CD4-positive, alpha-beta memory T cell (primary cell): ENCODE measurements at regions not wholly inside any gene's neighbourhood (a gene's known extent, or its start where the extent isn't known, plus 50 kb on each side); places are given as distances from the start of the nearest gene placed in this dataset.

Experiments
- CTCF ChIA-PET: fragments of 350-600 bp; sonication (Branson Sonifier 250); formaldehyde crosslinking; loops from one replicate; lab custom pipeline; 2021; ENCODE audit warnings: inconsistent platforms; ENCODE audit not compliant: partially characterized antibody; lab: Charles Lee
- POLR2A ChIA-PET: fragments of 350-600 bp; sonication (Branson Sonifier 250); formaldehyde crosslinking; loops from one replicate; lab custom pipeline; 2021; ENCODE audit not compliant: partially characterized antibody; lab: Charles Lee
- DNase-seq, 5 donors: peaks; one replicate each; pipeline versions ENCODE4 v3.0.0 to v3.0.0-alpha.2; 2020 to 2022; ENCODE audit warnings: mixed read lengths in 1 of 5
- H3K27ac ChIP-seq: one replicate; pipeline ENCODE4 v1.7.0; 2013; ENCODE audit warnings: low read depth, low read length
- H3K27me3 ChIP-seq: 2 replicates; pipeline ENCODE4 v1.7.0; 2013; ENCODE audit warnings: mild to moderate bottlenecking, low read length, moderate library complexity; ENCODE audit not compliant: insufficient read depth
- H3K36me3 ChIP-seq: 2 replicates; pipeline ENCODE4 v1.7.0; 2013; ENCODE audit warnings: mild to moderate bottlenecking, low read length, moderate library complexity; ENCODE audit not compliant: insufficient read depth
- H3K4me1 ChIP-seq: 2 replicates; pipeline ENCODE4 v1.7.0; 2013; ENCODE audit warnings: mild to moderate bottlenecking, low read length, moderate library complexity; ENCODE audit not compliant: insufficient read depth
- H3K4me3 ChIP-seq, 2 donors: one replicate each; pipeline ENCODE4 v1.7.0; 2013; ENCODE audit warnings: low read length in 2 of 2, mild to moderate bottlenecking in 1 of 2
- H3K9me3 ChIP-seq, 2 donors: one replicate each; pipeline ENCODE4 v1.7.0; 2013; ENCODE audit warnings: low read length in 2 of 2, control low read depth in 1 of 2; ENCODE audit not compliant: control insufficient read depth in 1 of 2
- H3K27ac Mint-ChIP-seq, 7 donors: one replicate each; pipeline ENCODE4 v1.8.0; 2020 to 2021; ENCODE audit warnings: mixed read lengths in 7 of 7, mild to moderate bottlenecking in 6 of 7, inconsistent platforms in 3 of 7, moderate library complexity in 3 of 7
- H3K27me3 Mint-ChIP-seq, 2 donors: one replicate each; pipeline ENCODE4 v1.8.0; 2020 to 2021; ENCODE audit warnings: mixed read lengths in 2 of 2
- H3K36me3 Mint-ChIP-seq, 2 donors: one replicate each; pipeline ENCODE4 v1.8.0; 2020 to 2021; ENCODE audit warnings: mixed read lengths in 2 of 2, inconsistent platforms in 1 of 2, mild to moderate bottlenecking in 1 of 2
- H3K4me1 Mint-ChIP-seq, 4 donors: one replicate each; pipeline ENCODE4 v1.8.0; 2020 to 2021; ENCODE audit warnings: mixed read lengths in 4 of 4, mild to moderate bottlenecking in 1 of 4
- H3K4me3 Mint-ChIP-seq, 8 donors: one replicate each; pipeline ENCODE4 v1.8.0; 2020 to 2021; ENCODE audit warnings: mixed read lengths in 8 of 8, mild to moderate bottlenecking in 7 of 8, moderate library complexity in 6 of 8, inconsistent platforms in 3 of 8
- H3K9me3 Mint-ChIP-seq, 8 donors: one replicate each; pipeline ENCODE4 v1.8.0; 2020 to 2021; ENCODE audit warnings: mixed read lengths in 8 of 8, mild to moderate bottlenecking in 5 of 8, inconsistent platforms in 3 of 8, moderate library complexity in 1 of 8
- intact Hi-C: fragments of 100-400 bp; cut with micrococcal nuclease; formaldehyde crosslinking; loops from one replicate; pipeline ENCODE4 v1.15.1; 2023

GRCh38 chr15:36329592-36329991 lies 249.8 kb upstream of the CDIN1 start:
- H3K27ac ChIP-seq: no peak overlapping the region
- Mint-ChIP-seq H3K4me3 (no peak overlapping the region), H3K36me3 (no peaks in the 10 kb centered on the region), H3K9me3 (peaks cover 0 to 8% (median 0%) of the 10 kb centered on the region in 8 donors), H3K27ac (no peak overlapping the region), H3K27me3 (no peaks in the 10 kb centered on the region), H3K4me1 (no peaks in the 10 kb centered on the region)
- ChIA-PET POLR2A (no interaction called here), CTCF (no interaction called here)
- H3K9me3 ChIP-seq: no peaks in the 10 kb centered on the region
- H3K4me1 ChIP-seq: no peaks in the 10 kb centered on the region
- H3K27me3 ChIP-seq: no peaks in the 10 kb centered on the region
- DNase-seq: no peak
- intact Hi-C loops: no loop called here
- no peaks in the 10 kb centered on the region for H3K36me3 ChIP-seq
- H3K4me3 ChIP-seq: no peak overlapping the region

- no peaks in the 10 kb centered on the region for H3K4me1 ChIP-seq
- H3K9me3 ChIP-seq: no peaks in the 10 kb centered on the region
- Mint-ChIP-seq H3K27ac (no peak overlapping the region), H3K9me3 (peaks cover 0 to 5% (median 0%) of the 10 kb centered on the region in 8 donors), H3K27me3 (no peaks in the 10 kb centered on the region), H3K36me3 (no peaks in the 10 kb centered on the region), H3K4me1 (no peaks in the 10 kb centered on the region), H3K4me3 (no peak overlapping the region)
- H3K27ac ChIP-seq: no peak overlapping the region
- intact Hi-C loops: no loop called here
- no peaks in the 10 kb centered on the region for H3K36me3 ChIP-seq
- no peaks in the 10 kb centered on the region for H3K27me3 ChIP-seq
- H3K4me3 ChIP-seq: no peak overlapping the region
- CTCF ChIA-PET: no interaction called here
- DNase-seq: no peak
- POLR2A ChIA-PET: no interaction called here
These were observed 248.8 kb upstream of the CDIN1 start for GRCh38 chr15:36330598-36330997.

GRCh38 chr15:36331531-36332275 lies 247.7 kb upstream of the CDIN1 start:
- no peak overlapping the region for H3K4me3 Mint-ChIP-seq
- no peaks in the 10 kb centered on the region for H3K27me3 Mint-ChIP-seq
- H3K4me1 ChIP-seq: no peaks in the 10 kb centered on the region
- H3K9me3 ChIP-seq: no peaks in the 10 kb centered on the region
- H3K4me1 Mint-ChIP-seq: no peaks in the 10 kb centered on the region
- H3K36me3 Mint-ChIP-seq: no peaks in the 10 kb centered on the region
- no peaks in the 10 kb centered on the region for H3K27me3 ChIP-seq
- H3K27ac Mint-ChIP-seq: no peak overlapping the region
- peaks cover 0 to 4% (median 0%) of the 10 kb centered on the region in 8 donors for H3K9me3 Mint-ChIP-seq
- ChIA-PET CTCF (no interaction called here), POLR2A (no interaction called here)
- no peaks in the 10 kb centered on the region for H3K36me3 ChIP-seq
- DNase-seq: no peak
- H3K4me3 ChIP-seq: no peak overlapping the region
- H3K27ac ChIP-seq: no peak overlapping the region
- intact Hi-C loops: no loop called here

GRCh38 chr15:36332301-36332700 lies 247.1 kb upstream of the CDIN1 start:
- H3K27me3 ChIP-seq: no peaks in the 10 kb centered on the region
- H3K4me3 ChIP-seq: no peak overlapping the region
- no peaks in the 10 kb centered on the region for H3K27me3 Mint-ChIP-seq
- H3K36me3 ChIP-seq: no peaks in the 10 kb centered on the region
- CTCF ChIA-PET: no interaction called here
- H3K4me1 ChIP-seq: no peaks in the 10 kb centered on the region
- intact Hi-C loops: no loop called here
- DNase-seq: no peak
- H3K36me3 Mint-ChIP-seq: no peaks in the 10 kb centered on the region
- no peaks in the 10 kb centered on the region for H3K9me3 ChIP-seq
- H3K27ac ChIP-seq: no peak overlapping the region
- H3K4me1 Mint-ChIP-seq: no peaks in the 10 kb centered on the region
- H3K27ac Mint-ChIP-seq: no peak overlapping the region
- POLR2A ChIA-PET: no interaction called here
- H3K4me3 Mint-ChIP-seq: no peak overlapping the region
- peaks cover 0 to 4% (median 0%) of the 10 kb centered on the region in 8 donors for H3K9me3 Mint-ChIP-seq

- Mint-ChIP-seq H3K9me3 (peaks cover 0 to 4% (median under 1%) of the 10 kb centered on the region in 8 donors), H3K4me3 (no peak overlapping the region), H3K4me1 (no peaks in the 10 kb centered on the region), H3K27me3 (no peaks in the 10 kb centered on the region), H3K36me3 (no peaks in the 10 kb centered on the region), H3K27ac (no peak overlapping the region)
- Histone ChIP-seq H3K9me3 (no peaks in the 10 kb centered on the region), H3K36me3 (no peaks in the 10 kb centered on the region), H3K4me1 (no peaks in the 10 kb centered on the region), H3K27me3 (no peaks in the 10 kb centered on the region), H3K4me3 (no peak overlapping the region), H3K27ac (no peak overlapping the region)
- intact Hi-C loops: no loop called here
- ChIA-PET CTCF (no interaction called here), POLR2A (no interaction called here)
- no peak for DNase-seq
These were observed 246.5 kb upstream of the CDIN1 start for GRCh38 chr15:36332896-36333295.

- intact Hi-C loops: no loop called here
- ChIA-PET CTCF (no interaction called here), POLR2A (no interaction called here)
- Mint-ChIP-seq H3K27me3 (no peaks in the 10 kb centered on the region), H3K36me3 (no peaks in the 10 kb centered on the region), H3K9me3 (peaks cover 0 to 4% (median 1%) of the 10 kb centered on the region in 8 donors), H3K4me3 (no peak overlapping the region), H3K27ac (no peak overlapping the region), H3K4me1 (no peaks in the 10 kb centered on the region)
- DNase-seq: no peak
- Histone ChIP-seq H3K4me1 (no peaks in the 10 kb centered on the region), H3K27me3 (no peaks in the 10 kb centered on the region), H3K9me3 (no peaks in the 10 kb centered on the region), H3K36me3 (no peaks in the 10 kb centered on the region), H3K4me3 (no peak overlapping the region), H3K27ac (no peak overlapping the region)
These were observed 245.4 kb upstream of the CDIN1 start for GRCh38 chr15:36334059-36334458.

- Histone ChIP-seq H3K27ac (no peak overlapping the region), H3K27me3 (no peaks in the 10 kb centered on the region), H3K4me3 (no peak overlapping the region), H3K9me3 (no peaks in the 10 kb centered on the region), H3K36me3 (no peaks in the 10 kb centered on the region), H3K4me1 (no peaks in the 10 kb centered on the region)
- Mint-ChIP-seq H3K4me3 (no peak overlapping the region), H3K27me3 (no peaks in the 10 kb centered on the region), H3K9me3 (peaks cover 0 to 4% (median 1%) of the 10 kb centered on the region in 8 donors), H3K27ac (no peak overlapping the region), H3K4me1 (no peaks in the 10 kb centered on the region), H3K36me3 (no peaks in the 10 kb centered on the region)
- no peak for DNase-seq
- intact Hi-C loops: no loop called here
- POLR2A ChIA-PET: no interaction called here
- CTCF ChIA-PET: no interaction called here
These were observed 244.2 kb upstream of the CDIN1 start for GRCh38 chr15:36335224-36335623.
